GM13977 (cell line): ENCODE measurements at regions not wholly inside any gene's neighbourhood (a gene's known extent, or its start where the extent isn't known, plus 50 kb on each side); places are given as distances from the start of the nearest gene placed in this dataset.

Experiments used
- DNase-seq: peaks from one replicate; pipeline ENCODE4 v3.0.0; 2012; ENCODE audit warnings: low spot score
- CTCF ChIP-seq: IDR thresholded peaks from 2 replicates; pipeline ENCODE4 v1.5.1; 2012; ENCODE audit warnings: mild to moderate bottlenecking, control low read depth; ENCODE audit not compliant: insufficient read depth; ENCODE audit errors: extremely low read depth, missing control alignments
- in situ Hi-C: fragments of 300-500 bp; cut with MboI; formaldehyde crosslinking; loops from one replicate; pipeline ENCODE4 v1.12.0; 2022; ENCODE audit warnings: low sequenced_read_pairs, low pct_unique_long_range_greater_than_20kb, mixed read lengths, inconsistent platforms; ENCODE audit not compliant: unreplicated experiment

- TF ChIP-seq CTCF: no peak
- in situ Hi-C loops: no loop called here
- no peak for DNase-seq
Measured at GRCh38 chr14:96975116-96975515, 177.9 kb downstream of the VRK1 start.

GRCh38 chr14:96978525-96979272 lies 181.5 kb downstream of the VRK1 start:
- no peak for TF ChIP-seq CTCF
- no peak for DNase-seq
- in situ Hi-C loops: no loop called here

- in situ Hi-C loops: no loop called here
- TF ChIP-seq CTCF: no peak
Measured at GRCh38 chr14:96979611-96980074, 182.5 kb downstream of the VRK1 start.

DNA sequence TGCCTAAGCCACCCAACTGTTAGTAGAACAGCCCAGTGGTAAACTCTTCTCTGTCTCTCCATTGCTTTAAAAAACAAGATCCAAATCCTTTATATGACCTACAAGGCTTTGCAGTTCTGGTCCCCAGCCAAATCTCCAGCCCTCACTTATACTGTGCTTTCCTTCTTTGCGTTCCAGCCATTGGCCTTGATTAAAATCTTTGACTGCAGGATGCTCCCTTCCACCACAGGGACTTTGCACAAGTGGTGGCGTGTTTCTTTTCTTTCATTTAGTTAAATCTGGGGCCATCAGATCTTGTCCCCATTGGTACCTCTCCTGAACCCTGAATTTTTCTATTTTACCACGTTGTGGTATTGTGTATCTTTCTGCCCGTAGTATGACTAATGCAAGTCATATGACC lies 183.7 kb downstream of the VRK1 start:
- no peak for DNase-seq
- in situ Hi-C loops: no loop called here
- no peak for TF ChIP-seq CTCF

More at GRCh38 chr14:96979611-96980074, 182.5 kb downstream of the VRK1 start:
- DNase-seq: no peak

- TF ChIP-seq CTCF: no peak
- no peak for DNase-seq
- in situ Hi-C loops: no loop called here
Measured at GRCh38 chr14:96986256-96987085, 189.3 kb downstream of the VRK1 start.

DNA sequence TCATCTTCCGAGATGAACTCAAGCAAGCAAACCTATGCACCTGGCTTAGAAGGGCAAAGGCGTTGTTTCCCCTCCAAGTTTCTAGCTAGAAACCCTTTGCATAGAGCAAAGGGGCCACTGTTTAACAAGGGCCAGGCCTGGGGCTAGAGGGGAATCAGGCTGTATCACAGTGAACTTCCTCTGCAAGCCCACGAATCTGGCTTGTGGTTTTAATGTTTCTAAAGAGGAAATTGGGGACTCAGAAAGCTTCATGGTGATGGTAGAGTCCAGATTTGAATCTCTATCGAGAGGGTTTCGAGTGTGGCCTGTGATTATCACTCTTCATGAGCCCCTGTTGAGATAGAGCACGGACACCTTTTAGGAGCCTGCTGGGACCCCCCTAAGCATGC lies 189.9 kb downstream of the VRK1 start:
- no peak for DNase-seq

More for the DNA sequence above, 189.9 kb downstream of the VRK1 start:
- no peak for TF ChIP-seq CTCF
- in situ Hi-C loops: no loop called here
